ENCODE measurements at regions not wholly inside any gene's neighbourhood (a gene's known extent, or its start where the extent isn't known, plus 50 kb on each side); places are given as distances from the start of the nearest gene placed in this dataset.

DNA sequence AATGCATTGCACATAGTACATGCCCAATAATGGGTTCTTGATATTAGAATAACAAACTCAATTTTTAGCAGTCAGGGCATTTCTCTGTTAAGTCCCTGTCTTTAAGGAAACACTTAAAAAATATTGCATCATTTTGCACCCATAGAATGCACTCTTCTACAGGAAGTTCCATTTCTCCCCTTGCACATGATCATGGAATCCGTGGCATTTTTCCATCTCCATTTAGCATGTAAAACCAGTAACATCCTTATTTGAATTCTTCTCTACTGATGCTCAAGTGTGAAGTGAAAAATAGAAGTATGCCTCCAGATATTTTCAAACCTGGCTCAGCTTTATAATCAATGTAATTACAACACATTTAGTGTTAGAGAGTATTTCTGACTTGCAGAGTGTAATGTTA is 192.8 kb downstream of the RWDD3 start:
- no peak for TF ChIP-seq TCF7L2 (IDR thresholded peaks at IDR 0.05; ENCODE audit: borderline replicate concordance, low read depth, low read length)
- TF ChIP-seq, protein P1, sequence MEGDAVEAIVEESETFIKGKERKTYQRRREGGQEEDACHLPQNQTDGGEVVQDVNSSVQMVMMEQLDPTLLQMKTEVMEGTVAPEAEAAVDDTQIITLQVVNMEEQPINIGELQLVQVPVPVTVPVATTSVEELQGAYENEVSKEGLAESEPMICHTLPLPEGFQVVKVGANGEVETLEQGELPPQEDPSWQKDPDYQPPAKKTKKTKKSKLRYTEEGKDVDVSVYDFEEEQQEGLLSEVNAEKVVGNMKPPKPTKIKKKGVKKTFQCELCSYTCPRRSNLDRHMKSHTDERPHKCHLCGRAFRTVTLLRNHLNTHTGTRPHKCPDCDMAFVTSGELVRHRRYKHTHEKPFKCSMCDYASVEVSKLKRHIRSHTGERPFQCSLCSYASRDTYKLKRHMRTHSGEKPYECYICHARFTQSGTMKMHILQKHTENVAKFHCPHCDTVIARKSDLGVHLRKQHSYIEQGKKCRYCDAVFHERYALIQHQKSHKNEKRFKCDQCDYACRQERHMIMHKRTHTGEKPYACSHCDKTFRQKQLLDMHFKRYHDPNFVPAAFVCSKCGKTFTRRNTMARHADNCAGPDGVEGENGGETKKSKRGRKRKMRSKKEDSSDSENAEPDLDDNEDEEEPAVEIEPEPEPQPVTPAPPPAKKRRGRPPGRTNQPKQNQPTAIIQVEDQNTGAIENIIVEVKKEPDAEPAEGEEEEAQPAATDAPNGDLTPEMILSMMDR (tag by site-specific recombination; IDR thresholded peaks at IDR 0.05): no peak
- no peak for TF ChIP-seq ZNF530 (tag by site-specific recombination; IDR thresholded peaks at IDR 0.05; ENCODE audit: low read depth)
- TF ChIP-seq ZNF785 (tag by site-specific recombination; IDR thresholded peaks at IDR 0.05): no peak
- TF ChIP-seq ZNF274 (IDR thresholded peaks at IDR 0.05; ENCODE audit: low read length): no peak
- TF ChIP-seq ZNF274 (tag by site-specific recombination; IDR thresholded peaks at IDR 0.05; ENCODE audit: borderline replicate concordance): no peak
- no peak for TF ChIP-seq ZNF138 (tag by site-specific recombination; IDR thresholded peaks at IDR 0.05; ENCODE audit: borderline replicate concordance)
- TF ChIP-seq, protein P2, sequence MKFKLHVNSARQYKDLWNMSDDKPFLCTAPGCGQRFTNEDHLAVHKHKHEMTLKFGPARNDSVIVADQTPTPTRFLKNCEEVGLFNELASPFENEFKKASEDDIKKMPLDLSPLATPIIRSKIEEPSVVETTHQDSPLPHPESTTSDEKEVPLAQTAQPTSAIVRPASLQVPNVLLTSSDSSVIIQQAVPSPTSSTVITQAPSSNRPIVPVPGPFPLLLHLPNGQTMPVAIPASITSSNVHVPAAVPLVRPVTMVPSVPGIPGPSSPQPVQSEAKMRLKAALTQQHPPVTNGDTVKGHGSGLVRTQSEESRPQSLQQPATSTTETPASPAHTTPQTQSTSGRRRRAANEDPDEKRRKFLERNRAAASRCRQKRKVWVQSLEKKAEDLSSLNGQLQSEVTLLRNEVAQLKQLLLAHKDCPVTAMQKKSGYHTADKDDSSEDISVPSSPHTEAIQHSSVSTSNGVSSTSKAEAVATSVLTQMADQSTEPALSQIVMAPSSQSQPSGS (tag by site-specific recombination; IDR thresholded peaks at IDR 0.05; ENCODE audit: low read depth): no peak
- TF ChIP-seq, protein P3, sequence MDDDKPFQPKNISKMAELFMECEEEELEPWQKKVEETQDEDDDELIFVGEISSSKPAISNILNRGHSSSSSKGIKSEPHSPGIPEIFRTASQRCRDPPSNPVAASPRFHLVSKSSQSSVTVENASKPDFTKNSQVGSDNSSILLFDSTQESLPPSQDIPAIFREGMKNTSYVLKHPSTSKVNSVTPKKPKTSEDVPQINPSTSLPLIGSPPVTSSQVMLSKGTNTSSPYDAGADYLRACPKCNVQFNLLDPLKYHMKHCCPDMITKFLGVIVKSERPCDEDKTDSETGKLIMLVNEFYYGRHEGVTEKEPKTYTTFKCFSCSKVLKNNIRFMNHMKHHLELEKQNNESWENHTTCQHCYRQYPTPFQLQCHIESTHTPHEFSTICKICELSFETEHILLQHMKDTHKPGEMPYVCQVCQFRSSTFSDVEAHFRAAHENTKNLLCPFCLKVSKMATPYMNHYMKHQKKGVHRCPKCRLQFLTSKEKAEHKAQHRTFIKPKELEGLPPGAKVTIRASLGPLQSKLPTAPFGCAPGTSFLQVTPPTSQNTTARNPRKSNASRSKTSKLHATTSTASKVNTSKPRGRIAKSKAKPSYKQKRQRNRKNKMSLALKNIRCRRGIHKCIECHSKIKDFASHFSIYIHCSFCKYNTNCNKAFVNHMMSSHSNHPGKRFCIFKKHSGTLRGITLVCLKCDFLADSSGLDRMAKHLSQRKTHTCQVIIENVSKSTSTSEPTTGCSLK (tag by site-specific recombination; IDR thresholded peaks at IDR 0.05): no peak
- TF ChIP-seq ZNF24 (tag by site-specific recombination; IDR thresholded peaks at IDR 0.05): no peak
- no peak for TF ChIP-seq TRIM28 (IDR thresholded peaks at IDR 0.05; ENCODE audit: borderline replicate concordance, low read length)

Measured in HEK293 (cell line).